ENCODE measurements at regions not wholly inside any gene's neighbourhood (a gene's known extent, or its start where the extent isn't known, plus 50 kb on each side); places are given as distances from the start of the nearest gene placed in this dataset.
"Not testable (repeated sequence)": the region's sequence is repeated elsewhere in the genome, so short reads cannot be mapped to it uniquely, and the experiment has no call there.

DNA sequence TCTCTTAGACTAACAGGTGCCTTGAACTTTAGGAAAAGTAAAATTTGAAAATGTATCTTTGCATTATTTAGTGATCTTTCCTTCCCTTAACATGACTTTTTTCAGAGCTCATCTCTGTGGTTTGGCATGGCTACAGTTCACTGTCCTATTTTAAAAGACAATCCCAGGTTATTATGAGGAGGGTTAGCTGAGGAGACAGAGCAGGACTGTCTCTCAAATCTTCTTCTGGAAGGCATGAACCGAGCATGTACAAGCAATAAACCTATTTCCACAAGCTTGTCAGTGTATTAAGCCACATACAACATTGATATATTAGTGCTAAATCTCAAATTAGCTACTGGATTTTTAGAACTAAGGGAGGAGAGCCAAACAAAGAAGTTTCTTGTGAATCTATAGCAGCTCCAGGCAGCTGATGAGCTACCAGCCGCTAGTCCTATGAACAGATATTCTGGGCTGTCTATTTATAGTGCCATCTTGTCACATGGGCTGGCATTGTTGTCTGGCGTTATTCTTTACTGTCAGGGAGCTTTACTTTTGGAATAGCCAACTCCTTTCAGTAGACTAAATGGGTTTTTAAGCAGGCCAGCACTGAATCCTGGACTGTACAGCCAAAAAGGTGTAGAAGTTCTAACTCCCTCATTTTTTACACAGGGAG lies 171.2 kb upstream of the ACTBL2 start:
- no peak for DNase-seq

DNA sequence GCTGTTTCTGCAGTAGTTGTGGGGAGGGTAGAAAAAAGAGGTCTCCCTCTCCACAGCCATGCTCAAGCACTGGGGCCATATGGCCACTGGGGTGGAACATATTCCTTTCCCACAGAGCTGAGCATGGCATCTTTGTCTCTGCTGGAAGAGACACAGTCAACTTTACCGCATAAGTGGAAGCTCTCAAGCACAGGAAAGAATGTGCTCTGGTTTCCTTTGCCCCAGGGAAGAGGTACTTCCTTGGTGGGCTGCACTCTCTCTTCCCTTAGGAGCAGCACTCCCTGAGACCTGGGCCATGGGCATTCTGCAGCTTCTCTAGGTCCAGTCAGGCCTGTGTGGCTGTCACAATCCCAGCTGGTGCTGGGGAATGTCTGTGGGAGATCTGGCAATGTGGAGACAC lies 168.5 kb upstream of the ACTBL2 start:
- DNase-seq, result peak in 1 of 2 experiments; percentile 19

DNA sequence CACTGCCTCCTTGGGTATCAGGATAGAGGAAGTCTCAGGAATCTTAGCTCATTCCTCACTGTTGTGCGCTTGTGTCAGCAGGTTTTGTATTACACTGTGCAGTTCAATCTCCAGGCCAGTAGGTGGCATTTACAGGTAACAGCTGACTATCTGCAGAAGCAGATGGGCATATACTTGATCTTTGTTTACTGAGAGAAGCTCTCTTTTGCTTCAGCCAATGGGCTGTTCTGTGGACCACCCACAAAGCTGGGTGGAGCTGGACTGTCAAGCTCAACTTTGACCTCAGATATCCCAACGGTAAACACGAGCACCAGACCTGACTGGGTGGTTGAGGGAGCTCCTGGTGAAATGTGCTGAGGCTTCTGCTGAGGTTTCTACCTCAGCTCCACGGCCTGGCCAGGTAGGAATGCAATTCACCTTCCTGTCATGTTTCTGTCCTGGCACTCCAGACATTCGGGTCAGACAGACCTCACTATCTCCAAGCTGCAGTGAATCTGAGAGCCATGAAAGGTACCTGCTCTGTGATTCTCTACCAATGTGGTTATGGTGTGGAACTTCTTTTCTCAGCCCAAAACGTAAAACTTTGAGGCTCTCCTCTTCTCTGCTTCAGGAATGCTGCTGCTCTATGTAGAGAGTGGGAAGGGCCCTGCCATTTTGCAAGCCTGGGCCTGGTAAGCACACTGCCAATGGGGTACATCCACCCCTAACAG lies 167.9 kb upstream of the ACTBL2 start:
- DNase-seq, result peak; percentile 44 to 84

DNA sequence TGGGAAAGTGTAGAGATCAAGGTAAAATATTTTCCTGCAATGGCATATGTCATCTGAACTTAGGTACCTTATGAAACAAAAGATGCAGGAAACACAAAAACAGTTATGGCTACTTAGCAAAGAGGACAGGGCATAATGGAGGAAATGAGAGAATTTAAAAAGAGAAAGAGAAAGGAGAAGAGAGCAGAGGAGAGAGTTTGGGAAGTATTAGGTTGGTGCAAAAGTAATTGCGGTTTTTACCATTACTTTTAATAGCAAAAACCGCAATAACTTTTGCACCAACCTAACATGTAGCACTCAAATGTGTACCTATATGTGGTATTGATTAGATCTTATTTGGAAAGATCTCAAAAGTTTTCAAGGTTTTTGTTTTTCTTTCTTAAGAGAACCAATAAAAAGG lies 160.1 kb upstream of the ACTBL2 start:
- no peak for DNase-seq

DNA sequence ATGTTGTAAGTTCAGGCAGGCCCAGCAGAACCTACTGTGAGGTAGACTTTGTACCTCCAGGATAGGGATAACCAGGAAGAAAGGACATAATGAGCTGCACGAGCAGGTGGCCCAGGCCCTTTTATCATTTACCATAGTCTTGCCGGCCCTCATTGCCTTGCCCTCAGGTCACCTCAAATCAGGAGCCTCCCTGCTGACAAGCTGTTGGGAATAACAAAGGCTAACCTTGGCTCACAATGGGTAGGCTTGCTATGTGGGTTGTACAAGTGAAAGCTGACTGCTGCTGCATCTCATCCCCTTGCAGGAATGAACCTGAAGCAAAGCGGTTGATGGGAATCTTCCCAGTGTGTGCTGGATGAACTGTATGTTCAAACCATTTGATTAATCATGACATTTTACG lies 159.5 kb upstream of the ACTBL2 start:
- DNase-seq, result no peak

DNA sequence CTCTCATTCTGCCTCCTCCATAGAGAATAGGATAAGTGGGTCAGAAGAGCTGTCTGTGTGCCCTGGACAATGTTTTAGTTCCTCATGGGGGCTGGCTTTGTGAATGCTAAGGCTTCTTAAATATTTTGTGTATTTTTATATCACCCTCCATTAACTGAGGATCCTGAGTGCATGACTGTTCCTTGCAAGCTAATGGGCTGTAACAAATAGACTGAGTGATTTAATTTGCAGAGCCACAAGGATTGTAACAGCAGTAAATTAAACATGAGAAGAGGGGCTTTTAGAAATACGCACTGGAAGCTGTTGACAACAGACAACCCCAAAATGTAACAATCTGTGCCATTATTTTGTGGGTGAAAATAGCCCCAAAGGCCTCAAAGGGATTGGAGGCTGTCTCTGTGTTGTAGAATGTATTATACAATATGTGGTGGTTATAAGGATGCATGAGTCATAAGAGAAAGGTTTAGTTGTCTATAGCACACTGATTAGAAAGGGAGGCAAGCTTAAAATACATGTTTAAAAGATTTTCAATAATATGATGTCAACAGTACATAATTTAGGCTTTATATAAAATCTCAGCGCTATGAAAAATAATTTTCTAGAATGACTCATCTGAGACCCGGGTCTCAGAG lies 152.7 kb upstream of the ACTBL2 start:
- DNase-seq, result no peak

DNA sequence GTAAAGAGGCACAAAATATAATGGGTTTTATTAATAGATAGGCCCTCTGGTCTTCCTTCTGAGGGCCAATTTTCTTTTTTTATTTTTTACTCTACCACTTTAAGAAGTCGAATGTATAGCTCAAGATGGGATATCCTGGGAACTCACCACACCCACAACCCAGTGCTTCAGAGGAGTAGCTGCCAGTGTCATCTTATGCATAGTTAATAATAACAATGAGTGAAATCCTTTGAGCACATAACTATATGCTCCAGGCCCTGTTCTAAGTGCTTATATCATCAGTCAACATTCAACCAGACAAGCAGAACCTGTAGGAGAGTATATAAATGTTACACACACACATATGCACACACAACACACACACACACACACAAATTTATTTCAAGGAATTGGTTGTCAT lies 150.3 kb upstream of the ACTBL2 start:
- no peak for DNase-seq

DNA sequence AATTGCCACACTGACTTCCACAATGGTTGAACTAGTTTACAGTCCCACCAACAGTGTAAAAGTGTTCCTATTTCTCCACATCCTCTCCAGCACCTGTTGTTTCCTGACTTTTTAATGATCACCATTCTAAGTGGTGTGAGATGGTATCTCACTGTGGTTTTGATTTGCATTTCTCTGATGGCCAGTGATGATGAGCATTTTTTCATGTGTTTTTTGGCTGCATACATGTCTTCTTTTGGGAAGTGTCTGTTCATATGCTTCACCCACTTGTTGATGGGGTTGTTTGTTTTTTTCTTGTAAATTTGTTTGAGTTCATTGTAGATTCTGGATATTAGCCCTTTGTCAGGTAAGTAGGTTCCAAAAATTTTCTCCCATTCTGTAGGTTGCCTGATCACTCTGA lies 148.5 kb upstream of the ACTBL2 start:
- DNase-seq, result not testable (repeated sequence)

DNA sequence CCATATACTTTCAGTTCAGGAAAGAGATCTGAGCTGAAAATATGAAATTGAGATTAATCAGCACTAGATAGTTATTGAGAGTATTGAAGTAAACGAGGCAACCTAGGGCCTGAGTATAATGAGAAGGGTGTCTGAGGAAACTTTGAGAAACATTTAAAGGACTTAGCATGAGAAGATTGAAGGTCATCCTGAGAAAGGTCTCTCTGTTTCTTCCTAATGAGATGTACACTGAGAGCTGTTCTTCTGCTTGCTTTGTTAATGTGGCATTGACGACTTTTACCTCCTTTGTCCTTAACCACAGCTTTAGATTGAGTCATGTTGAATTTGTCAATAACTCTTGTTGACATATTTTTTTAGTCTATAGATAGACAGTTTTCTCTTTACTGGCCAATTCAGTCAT lies 145.1 kb upstream of the ACTBL2 start:
- DNase-seq, result no peak

DNA sequence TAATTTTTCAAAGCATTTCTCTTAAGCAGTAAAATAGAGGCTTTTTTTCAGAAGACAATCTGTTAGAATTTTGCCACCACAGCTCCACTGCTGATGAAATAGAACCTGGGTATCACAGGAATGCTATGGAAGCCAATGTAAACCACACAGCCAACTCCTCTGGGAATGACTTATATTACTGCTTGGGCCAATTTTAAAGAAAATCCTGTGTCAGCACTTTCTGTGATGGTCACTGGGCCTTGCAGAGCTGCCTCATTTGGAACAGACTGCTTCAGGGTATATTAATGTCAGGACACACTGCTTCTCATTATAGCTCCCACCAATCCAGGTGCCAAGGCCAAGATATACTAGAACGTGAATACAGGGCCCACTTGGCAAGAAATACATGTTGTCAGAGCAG lies 144.1 kb upstream of the ACTBL2 start:
- no peak for DNase-seq

DNA sequence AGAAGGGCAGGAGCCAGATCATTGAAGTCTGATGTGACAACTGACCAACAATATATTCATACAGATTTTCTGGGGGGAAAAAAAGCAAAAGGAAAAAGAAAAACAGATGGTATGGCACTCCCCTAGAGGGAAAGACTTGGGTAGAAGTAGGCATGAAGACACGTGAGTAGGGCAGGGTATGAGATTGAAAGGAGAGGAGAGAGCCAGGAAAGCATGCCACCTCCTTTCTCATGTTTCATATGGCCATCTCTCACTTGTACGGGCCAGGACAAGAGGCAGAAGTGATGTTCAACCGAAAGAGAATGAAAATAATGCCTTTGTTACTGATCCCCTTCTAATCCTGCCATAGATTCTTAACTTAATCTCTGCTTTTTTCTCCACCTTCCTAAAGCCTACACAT lies 139.0 kb upstream of the ACTBL2 start:
- no peak for DNase-seq

DNA sequence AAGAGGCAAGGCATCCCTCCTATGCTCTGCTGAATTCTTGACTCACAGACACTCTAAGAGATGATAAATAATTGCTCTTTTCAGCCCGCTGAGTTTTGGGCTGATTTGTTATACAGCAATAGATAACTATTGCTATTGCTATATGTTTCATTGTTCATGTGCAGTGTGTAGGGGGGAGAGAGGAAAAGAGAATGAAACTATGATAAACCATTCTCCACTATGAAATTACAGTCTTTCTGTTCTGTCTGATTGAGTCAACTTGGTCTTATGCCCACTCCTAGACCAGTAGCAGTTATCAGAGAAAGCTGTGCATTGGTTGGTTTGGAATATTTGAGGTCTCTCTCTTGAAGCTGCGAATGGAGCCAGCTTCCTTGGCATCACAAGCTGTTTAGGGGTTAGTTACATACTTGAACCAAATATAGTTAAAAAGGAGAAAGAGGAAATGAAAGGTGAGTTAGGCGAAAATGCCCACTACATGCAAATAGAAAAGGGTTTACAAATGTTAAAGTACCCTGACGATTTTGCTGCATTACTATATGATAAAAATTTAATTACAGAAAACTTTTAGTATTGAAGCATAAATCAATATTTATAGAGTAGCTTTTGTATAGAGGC lies 136.3 kb upstream of the ACTBL2 start:
- no peak for DNase-seq

DNA sequence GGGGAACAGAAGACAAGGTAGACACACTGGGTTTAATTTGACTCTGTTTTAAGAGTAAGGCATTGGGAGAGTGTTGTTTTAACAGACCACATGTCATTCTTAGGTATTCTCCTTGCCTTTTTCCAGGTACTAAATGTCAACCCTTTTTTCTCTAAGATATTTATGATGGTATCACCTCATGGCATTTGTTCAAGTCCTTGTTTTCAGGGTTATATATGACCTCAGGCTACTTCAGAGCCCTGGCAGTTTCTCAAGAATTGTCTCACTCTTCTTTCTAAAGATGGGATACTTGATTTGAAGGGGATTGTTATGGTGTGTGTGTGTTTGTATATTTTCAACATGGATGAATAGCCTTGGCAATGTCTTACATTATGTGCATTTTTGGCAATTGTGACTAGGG lies 131.1 kb upstream of the ACTBL2 start:
- no peak for DNase-seq

DNA sequence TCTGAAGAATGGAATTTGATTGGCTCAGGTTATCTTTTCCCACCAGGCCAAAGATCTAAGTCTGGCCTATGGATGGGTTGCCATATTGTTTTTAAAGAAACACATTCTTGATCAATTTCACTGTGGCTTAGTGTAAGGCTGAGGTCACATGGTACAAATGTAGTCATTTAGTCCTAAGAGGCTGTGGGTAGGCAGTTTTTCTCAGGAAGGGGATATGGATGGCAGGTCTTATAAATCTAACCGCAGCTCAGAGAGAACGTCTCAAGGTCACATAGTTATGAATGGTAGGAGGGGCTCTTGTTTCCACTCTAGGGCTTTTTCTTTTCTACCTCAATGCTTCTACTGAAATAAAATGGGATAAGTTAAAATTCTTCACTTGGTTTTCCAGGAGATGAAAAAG lies 128.6 kb upstream of the ACTBL2 start:
- DNase-seq, result no peak

DNA sequence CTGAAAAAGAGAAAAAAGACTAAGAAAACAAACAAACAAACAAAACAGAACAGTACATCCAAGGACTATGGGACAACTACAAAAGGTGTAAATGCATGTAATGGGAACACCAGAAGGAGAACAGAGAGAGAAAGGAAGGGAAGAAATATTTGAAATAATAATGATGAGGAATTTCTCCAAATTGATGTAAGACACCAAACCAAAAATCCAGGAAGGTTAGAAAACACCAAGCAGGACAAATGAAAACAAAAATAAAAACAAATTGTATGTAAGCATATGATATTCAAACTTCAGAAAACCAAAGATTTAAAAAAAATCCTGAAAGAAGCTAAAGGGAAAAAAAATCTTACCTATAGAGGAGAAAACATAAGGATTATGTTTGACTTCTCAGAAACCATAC lies 125.9 kb upstream of the ACTBL2 start:
- DNase-seq, result no peak

DNA sequence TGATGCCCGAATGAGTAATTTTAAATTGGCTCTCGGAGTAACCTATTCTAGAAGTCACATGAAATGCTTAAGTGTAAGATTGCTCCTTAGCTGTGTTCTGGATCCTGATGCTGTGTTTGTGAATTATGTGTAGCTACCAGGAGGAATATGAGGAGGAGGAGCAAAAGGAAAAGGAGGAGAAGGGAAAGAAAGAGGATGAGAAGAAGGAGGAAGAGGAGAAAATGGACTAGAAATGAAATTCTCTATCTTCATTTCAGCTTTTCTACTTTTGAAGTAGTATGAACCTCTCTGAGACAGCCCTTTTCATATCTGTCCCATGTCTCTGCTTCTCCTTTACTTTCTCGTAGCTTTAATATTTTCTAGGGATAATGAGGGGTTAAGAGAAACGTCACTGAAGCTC lies 119.4 kb upstream of the ACTBL2 start:
- DNase-seq, result no peak

DNA sequence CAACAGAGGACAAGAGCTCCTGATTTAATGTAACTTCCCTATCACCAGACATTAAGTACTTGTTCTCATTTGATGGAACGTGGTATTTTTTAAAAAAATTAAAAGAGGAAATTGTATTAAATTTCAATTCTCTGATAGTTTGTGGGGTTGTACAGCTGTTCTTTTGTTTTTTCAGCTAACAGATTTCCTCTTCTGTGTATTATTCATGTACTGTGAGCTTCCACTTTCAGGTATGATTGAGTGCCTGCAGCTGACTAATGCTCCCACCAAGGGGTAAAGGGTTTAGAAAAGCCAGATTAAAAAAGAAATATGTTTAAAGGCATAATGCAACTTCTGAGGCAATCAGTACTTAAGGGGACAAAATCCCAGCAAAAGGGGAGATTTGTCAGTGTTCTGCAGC lies 117.7 kb upstream of the ACTBL2 start:
- no peak for DNase-seq

DNA sequence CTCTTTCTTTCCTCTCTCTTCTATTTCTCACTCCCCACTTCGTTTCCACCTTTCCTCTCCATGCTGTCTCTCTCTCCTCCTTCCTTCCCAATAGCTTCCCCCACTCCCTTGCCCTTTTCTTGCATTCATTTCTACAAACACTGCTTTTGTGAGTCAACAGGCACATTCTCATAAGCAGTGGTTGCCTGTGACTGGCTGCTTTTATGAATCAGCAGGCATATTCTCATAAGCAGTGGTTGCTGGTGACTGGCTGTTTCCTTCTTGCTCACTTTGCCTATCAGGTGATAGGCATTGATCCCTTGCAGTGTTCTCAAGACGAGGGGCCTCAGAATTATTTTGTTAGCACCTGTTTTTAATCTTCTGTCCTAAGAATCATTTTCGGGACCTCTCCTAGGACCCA lies 116.1 kb upstream of the ACTBL2 start:
- no peak for DNase-seq

DNA sequence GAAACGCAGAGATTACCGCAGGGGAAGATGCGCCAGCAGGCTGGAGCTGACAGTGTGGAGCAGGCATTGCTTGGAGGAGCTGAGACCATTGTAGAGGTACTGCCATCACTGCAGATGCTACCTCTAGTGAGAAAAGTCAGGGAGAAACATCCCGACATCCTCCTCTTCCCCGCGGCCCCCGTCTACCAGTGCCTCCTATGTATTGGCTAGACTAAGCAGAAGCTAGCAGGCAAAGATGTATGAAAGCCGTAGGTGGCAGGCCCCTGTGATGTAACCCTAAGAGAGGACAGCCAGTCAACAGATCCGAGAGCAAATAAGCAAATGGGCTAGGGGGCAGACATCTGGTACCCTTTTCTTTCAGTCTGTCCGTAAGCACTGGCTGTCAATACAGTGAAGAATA lies 115.5 kb upstream of the ACTBL2 start:
- no peak for DNase-seq

DNA sequence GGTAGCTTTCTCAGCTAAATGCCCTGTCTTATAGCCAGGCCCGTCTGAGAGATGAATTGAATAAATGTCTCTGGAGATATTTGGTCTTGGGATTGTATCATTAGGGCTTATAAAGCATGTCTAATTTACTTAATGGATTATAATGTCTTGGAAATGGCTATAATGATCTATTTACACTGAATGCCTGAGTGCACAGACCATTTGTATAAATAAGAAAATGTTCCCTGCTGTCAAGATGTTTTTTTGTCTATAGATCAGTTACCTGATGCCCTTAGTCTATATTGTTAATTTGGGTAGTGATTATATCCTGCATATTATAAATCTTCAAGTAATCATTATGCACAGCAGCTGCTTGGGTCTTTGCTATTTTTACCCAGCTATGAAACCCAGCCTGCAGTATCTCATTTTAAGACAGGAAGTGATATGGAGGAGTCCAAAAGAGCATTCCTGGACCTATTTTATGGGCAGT lies 112.9 kb upstream of the ACTBL2 start:
- DNase-seq, result peak in 1 of 2 experiments; percentile 27

DNA sequence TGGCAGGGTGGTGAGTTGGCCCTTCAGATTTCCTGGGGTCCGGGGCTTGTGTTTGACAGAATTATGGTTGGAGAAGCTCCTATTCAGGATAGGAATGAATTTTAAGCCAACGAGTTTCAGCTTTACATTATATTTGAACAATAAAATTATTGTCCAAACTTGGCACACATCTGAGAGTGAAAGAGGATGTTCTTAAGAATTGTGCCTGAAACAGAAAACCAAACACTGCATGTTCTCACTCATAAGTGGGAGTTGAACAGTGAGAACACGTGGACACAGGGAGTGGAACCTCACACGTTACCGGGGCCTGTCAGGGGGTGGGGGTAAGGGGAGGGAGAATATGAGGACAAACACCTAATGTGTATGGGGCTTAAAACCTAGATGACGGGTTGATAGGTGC lies 111.8 kb upstream of the ACTBL2 start:
- DNase-seq, result no peak

DNA sequence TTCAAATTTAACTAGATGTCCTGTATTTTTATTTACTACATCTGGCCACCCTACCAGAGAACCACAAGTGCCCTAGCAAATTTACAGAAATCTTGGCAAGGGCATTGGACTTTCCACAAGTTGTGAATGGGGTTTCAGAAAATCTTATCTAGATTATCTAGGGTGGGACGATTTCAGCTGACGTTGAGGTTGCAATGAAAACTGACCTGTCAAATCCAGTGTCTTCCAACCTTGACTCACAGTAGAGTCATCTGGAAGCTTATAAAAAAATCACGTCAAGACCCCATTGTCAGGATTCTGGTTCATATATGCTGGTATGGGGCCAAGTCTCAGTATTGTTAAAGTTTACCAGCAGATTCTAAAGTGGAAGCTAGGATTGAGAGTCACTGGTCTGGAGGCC lies 109.6 kb upstream of the ACTBL2 start:
- no peak for DNase-seq

DNA sequence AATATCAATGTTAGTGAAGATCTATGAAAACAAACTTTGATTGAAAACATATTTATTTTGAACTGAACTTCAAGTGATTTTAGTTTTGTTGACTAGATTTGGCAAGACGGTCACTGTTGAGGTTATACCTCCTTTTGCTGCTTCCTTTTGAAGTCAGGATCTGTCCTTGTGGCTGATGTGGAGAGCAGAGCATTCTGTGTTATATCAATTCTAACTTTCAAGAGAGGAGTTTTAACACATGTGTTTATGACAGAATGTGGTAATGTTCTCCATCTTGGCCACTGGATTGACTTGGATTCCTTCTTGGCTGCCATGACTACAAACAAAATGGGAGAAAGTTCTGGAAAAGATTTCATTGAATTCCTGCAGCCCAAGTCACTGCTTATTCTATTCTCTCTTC lies 104.0 kb upstream of the ACTBL2 start:
- no peak for DNase-seq

DNA sequence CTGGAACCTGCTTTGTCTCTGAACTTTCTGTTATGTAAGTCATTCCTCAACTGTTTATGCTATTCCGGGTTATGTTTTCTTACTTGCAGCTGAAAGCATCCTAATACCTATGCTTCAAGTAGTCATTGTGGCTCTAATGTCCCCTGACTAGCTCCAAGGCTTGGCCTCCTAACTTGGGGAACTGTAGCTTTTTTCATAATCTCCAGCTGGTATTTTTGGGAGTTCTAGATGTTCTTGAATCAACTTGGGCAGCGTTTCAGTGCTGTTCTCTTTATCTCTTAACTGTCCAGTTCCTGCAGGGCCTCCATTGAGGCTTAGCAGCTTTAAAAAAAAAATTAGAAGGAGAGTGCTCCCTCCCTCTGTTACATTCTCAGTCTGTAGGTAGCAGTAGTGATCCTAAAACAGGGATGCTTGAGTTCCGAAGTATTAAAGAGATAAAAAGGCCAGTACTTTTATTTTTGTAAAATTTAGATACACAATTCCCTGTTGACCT lies 100.0 kb upstream of the ACTBL2 start:
- no peak for DNase-seq

Data from NCI-H524 (cell line).